Astrocyte (in vitro differentiated cells and primary cell): ENCODE measurements at regions not wholly inside any gene's neighbourhood (a gene's known extent, or its start where the extent isn't known, plus 50 kb on each side); places are given as distances from the start of the nearest gene placed in this dataset.

Experiments used
- DNase-seq: peaks from one replicate; pipeline ENCODE4 v3.0.0-alpha.2; 2010; ENCODE audit warnings: low read depth
- FAIRE-seq: peaks from 2 replicates; lab custom pipeline; 2011; peaks lifted over from hg19 to GRCh38; lab: Jason Lieb, UNC
- H2AFZ ChIP-seq: 2 replicates; pipeline ENCODE4 v1.6.0; 2012; ENCODE audit warnings: low read depth, low read length, inconsistent platforms
- H3K27ac ChIP-seq: 2 replicates; pipeline ENCODE4 v1.5.1; 2011; ENCODE audit warnings: low read depth, low read length, inconsistent platforms
- H3K27me3 ChIP-seq: 2 replicates; pipeline ENCODE4 v1.6.0; 2011; ENCODE audit warnings: low read length, inconsistent platforms; ENCODE audit not compliant: insufficient read depth
- H3K36me3 ChIP-seq: 2 replicates; pipeline ENCODE4 v1.5.1; 2011; ENCODE audit warnings: low read length, inconsistent platforms; ENCODE audit not compliant: insufficient read depth
- H3K4me1 ChIP-seq: 2 replicates; pipeline ENCODE4 v1.5.1; 2011; ENCODE audit warnings: low read length, inconsistent platforms; ENCODE audit not compliant: insufficient read depth
- H3K4me2 ChIP-seq: 2 replicates; pipeline ENCODE4 v1.6.0; 2012; ENCODE audit warnings: low read length, inconsistent platforms
- H3K4me3 ChIP-seq: 2 replicates; pipeline ENCODE4 v1.5.1; 2011; ENCODE audit warnings: low read depth, mild to moderate bottlenecking, low read length, inconsistent platforms; ENCODE audit not compliant: insufficient read depth
- H3K79me2 ChIP-seq: 2 replicates; pipeline ENCODE4 v1.6.0; 2012; ENCODE audit warnings: mild to moderate bottlenecking, low read length, inconsistent platforms; ENCODE audit not compliant: insufficient read depth
- H3K9ac ChIP-seq: 2 replicates; pipeline ENCODE4 v1.6.0; 2012; ENCODE audit warnings: mild to moderate bottlenecking, low read length, inconsistent platforms
- H3K9me3 ChIP-seq: 2 replicates; pipeline ENCODE4 v1.5.1; 2012; ENCODE audit warnings: low read depth, mild to moderate bottlenecking, low read length, inconsistent platforms; ENCODE audit not compliant: insufficient read depth
- H4K20me1 ChIP-seq: 2 replicates; pipeline ENCODE4 v1.6.0; 2012; ENCODE audit warnings: low read length, inconsistent platforms; ENCODE audit not compliant: insufficient read depth
- H3K27ac Mint-ChIP-seq: one replicate; pipeline ENCODE4 v1.8.0; 2021; ENCODE audit warnings: mild to moderate bottlenecking, mixed read lengths; ENCODE audit not compliant: unreplicated experiment
- H3K27me3 Mint-ChIP-seq: one replicate; pipeline ENCODE4 v1.8.0; 2021; ENCODE audit warnings: low read depth, mixed read lengths; ENCODE audit not compliant: unreplicated experiment
- H3K36me3 Mint-ChIP-seq: one replicate; pipeline ENCODE4 v1.8.0; 2021; ENCODE audit warnings: low read depth, mixed read lengths; ENCODE audit not compliant: unreplicated experiment
- H3K4me1 Mint-ChIP-seq: one replicate; pipeline ENCODE4 v1.8.0; 2021; ENCODE audit warnings: low read depth, mixed read lengths; ENCODE audit not compliant: unreplicated experiment
- H3K4me3 Mint-ChIP-seq: one replicate; pipeline ENCODE4 v1.8.0; 2021; ENCODE audit warnings: mild to moderate bottlenecking, moderate library complexity, mixed read lengths; ENCODE audit not compliant: unreplicated experiment
- H3K9me3 Mint-ChIP-seq: one replicate; pipeline ENCODE4 v1.8.0; 2021; ENCODE audit warnings: mild to moderate bottlenecking, mixed read lengths; ENCODE audit not compliant: unreplicated experiment
- EZH2 ChIP-seq: IDR thresholded peaks from 2 replicates; pipeline ENCODE4 v1.6.1; 2012; ENCODE audit warnings: mild to moderate bottlenecking, low read length, inconsistent platforms; ENCODE audit not compliant: insufficient read depth
- TF ChIP-seq, protein P1 (sequence below): IDR thresholded peaks from 2 replicates; pipeline ENCODE4 v1.5.1; 2011; ENCODE audit warnings: low read depth, mild to moderate bottlenecking, inconsistent platforms, low read length, moderate library complexity; ENCODE audit not compliant: insufficient read depth

- no peak overlapping the region for H3K27ac ChIP-seq
- H3K4me1 ChIP-seq = no peaks in the 10 kb centered on the region
- no peaks in the 10 kb centered on the region for H3K9me3 ChIP-seq
- Mint-ChIP-seq H3K4me1 (no peaks in the 10 kb centered on the region), H3K9me3 (peaks cover 2% of the 10 kb centered on the region), H3K36me3 (no peaks in the 10 kb centered on the region), H3K4me3 (no peak overlapping the region), H3K27me3 (peaks cover 35% of the 10 kb centered on the region), H3K27ac (no peak overlapping the region)
- no peak overlapping the region for H3K4me2 ChIP-seq
- H4K20me1 ChIP-seq = no peaks in the 10 kb centered on the region
- no peak overlapping the region for H2AFZ ChIP-seq
- no peaks in the 10 kb centered on the region for H3K36me3 ChIP-seq
- no peak for DNase-seq
- H3K4me3 ChIP-seq = no peak overlapping the region
- TF ChIP-seq EZH2 = no peak
- TF ChIP-seq, protein P1, sequence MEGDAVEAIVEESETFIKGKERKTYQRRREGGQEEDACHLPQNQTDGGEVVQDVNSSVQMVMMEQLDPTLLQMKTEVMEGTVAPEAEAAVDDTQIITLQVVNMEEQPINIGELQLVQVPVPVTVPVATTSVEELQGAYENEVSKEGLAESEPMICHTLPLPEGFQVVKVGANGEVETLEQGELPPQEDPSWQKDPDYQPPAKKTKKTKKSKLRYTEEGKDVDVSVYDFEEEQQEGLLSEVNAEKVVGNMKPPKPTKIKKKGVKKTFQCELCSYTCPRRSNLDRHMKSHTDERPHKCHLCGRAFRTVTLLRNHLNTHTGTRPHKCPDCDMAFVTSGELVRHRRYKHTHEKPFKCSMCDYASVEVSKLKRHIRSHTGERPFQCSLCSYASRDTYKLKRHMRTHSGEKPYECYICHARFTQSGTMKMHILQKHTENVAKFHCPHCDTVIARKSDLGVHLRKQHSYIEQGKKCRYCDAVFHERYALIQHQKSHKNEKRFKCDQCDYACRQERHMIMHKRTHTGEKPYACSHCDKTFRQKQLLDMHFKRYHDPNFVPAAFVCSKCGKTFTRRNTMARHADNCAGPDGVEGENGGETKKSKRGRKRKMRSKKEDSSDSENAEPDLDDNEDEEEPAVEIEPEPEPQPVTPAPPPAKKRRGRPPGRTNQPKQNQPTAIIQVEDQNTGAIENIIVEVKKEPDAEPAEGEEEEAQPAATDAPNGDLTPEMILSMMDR = no peak
- no peak for FAIRE-seq
- no peaks in the 10 kb centered on the region for H3K27me3 ChIP-seq
- H3K9ac ChIP-seq = no peak overlapping the region
- no peaks in the 10 kb centered on the region for H3K79me2 ChIP-seq
Observed at GRCh38 chr1:229164836-229165735, 105.8 kb upstream of the RAB4A start.

DNA sequence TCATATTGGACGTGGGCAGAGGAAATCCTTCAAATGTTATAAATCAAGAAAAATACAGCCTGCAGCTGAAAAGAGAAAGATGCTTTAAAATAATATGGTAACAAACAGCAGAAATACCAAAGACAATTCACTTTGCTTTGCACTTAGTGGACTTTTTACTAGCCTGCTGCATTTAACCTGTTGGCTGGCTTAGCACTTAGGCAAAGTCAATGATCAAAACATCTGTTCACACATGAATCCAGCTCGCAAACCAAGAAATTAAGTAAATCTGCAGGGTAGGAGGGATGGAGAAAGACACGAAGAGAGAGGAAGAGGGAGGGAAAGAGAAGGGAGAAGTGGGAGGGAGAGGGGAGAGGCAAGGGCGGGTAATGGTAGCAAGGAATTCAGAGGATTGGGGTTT lies 103.6 kb upstream of the RAB4A start:
- H2AFZ ChIP-seq = no peak overlapping the region
- H3K27ac ChIP-seq = no peak overlapping the region
- no peak overlapping the region for H3K27ac Mint-ChIP-seq
- no peak for DNase-seq
- H3K27me3 Mint-ChIP-seq = peaks cover 41% of the 10 kb centered on the region
- FAIRE-seq = no peak
- TF ChIP-seq, protein P1 = no peak
- TF ChIP-seq EZH2 = no peak
- no peaks in the 10 kb centered on the region for H3K27me3 ChIP-seq
- no peaks in the 10 kb centered on the region for H3K36me3 ChIP-seq
- H3K4me1 Mint-ChIP-seq = no peaks in the 10 kb centered on the region
- no peaks in the 10 kb centered on the region for H3K9me3 ChIP-seq
- no peaks in the 10 kb centered on the region for H3K4me1 ChIP-seq
- H3K9me3 Mint-ChIP-seq = peaks cover 2% of the 10 kb centered on the region
- no peak overlapping the region for H3K4me3 ChIP-seq
- H3K79me2 ChIP-seq = no peaks in the 10 kb centered on the region
- H3K9ac ChIP-seq = no peak overlapping the region
- no peaks in the 10 kb centered on the region for H4K20me1 ChIP-seq
- H3K36me3 Mint-ChIP-seq = no peaks in the 10 kb centered on the region
- H3K4me2 ChIP-seq = no peak overlapping the region
- H3K4me3 Mint-ChIP-seq = no peak overlapping the region

DNA sequence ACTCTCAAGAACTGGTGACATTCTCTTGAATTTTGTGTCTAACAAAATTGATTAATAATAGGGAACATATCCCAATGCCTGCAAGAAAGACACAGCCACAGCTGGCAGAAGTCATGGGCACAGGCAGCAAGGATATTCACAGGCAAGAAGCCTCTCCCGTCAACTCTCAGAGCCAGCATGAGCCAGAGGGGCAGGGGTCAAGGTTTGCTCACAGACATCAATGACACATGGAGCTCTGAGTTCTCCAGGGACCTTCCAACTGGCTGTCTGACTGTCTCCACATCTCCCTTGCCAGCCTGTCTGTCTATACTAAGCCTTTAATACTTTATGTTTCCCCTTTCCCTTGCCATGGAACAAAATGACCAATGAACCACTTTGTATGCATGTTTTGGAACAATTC lies 101.5 kb upstream of the RAB4A start:
- Histone ChIP-seq H3K27me3 (no peaks in the 10 kb centered on the region), H3K4me2 (no peak overlapping the region), H2AFZ (no peak overlapping the region), H3K27ac (no peak overlapping the region), H3K9me3 (no peaks in the 10 kb centered on the region), H3K4me3 (no peak overlapping the region), H3K9ac (no peak overlapping the region), H3K79me2 (no peaks in the 10 kb centered on the region), H3K4me1 (no peaks in the 10 kb centered on the region), H3K36me3 (no peaks in the 10 kb centered on the region), H4K20me1 (no peaks in the 10 kb centered on the region)
- DNase-seq (no peak), FAIRE-seq (no peak)
- H3K27me3 Mint-ChIP-seq = peaks cover 39% of the 10 kb centered on the region
- no peak overlapping the region for H3K4me3 Mint-ChIP-seq
- H3K36me3 Mint-ChIP-seq = no peaks in the 10 kb centered on the region
- H3K4me1 Mint-ChIP-seq = no peaks in the 10 kb centered on the region
- H3K27ac Mint-ChIP-seq = no peak overlapping the region
- H3K9me3 Mint-ChIP-seq = peaks cover 2% of the 10 kb centered on the region
- TF ChIP-seq, protein P1 = no peak
- TF ChIP-seq EZH2 = no peak
